HL-60/S4 (cell line): ENCODE measurements at regions not wholly inside any gene's neighbourhood (a gene's known extent, or its start where the extent isn't known, plus 50 kb on each side); places are given as distances from the start of the nearest gene placed in this dataset.
"Not testable (repeated sequence)": the region's sequence is repeated elsewhere in the genome, so short reads cannot be mapped to it uniquely, and the experiment has no call there.

ENCODE experiments used
- in situ Hi-C: fragments of 300-500 bp; cut with MboI; formaldehyde crosslinking; loops from 2 replicates; pipeline ENCODE4 v1.14.3; 2022; ENCODE audit warnings: low sequenced_read_pairs

GRCh38 chr20:22529150-22530019 lies 55.0 kb downstream of the FOXA2 start:
- in situ Hi-C loops, result no loop called here

GRCh38 chr20:22526512-22527012 lies 57.8 kb downstream of the FOXA2 start:
- in situ Hi-C loops, result no loop called here

GRCh38 chr20:22525821-22526220 lies 58.6 kb downstream of the FOXA2 start:
- in situ Hi-C loops, result no loop called here

- in situ Hi-C loops, result no loop called here
These were observed 59.1 kb downstream of the FOXA2 start for GRCh38 chr20:22525069-22525820.

GRCh38 chr20:22524393-22525015 lies 59.9 kb downstream of the FOXA2 start:
- in situ Hi-C loops, result no loop called here

GRCh38 chr20:22523499-22524392 lies 60.6 kb downstream of the FOXA2 start:
- in situ Hi-C loops, result no loop called here

GRCh38 chr20:22523128-22523498 lies 61.3 kb downstream of the FOXA2 start:
- in situ Hi-C loops, result no loop called here

GRCh38 chr20:22522701-22523100 lies 61.7 kb downstream of the FOXA2 start:
- in situ Hi-C loops, result no loop called here

GRCh38 chr20:22521940-22522339 lies 62.4 kb downstream of the FOXA2 start:
- in situ Hi-C loops, result not testable (repeated sequence)

- in situ Hi-C loops, result no loop called here
These were observed 64.0 kb downstream of the FOXA2 start for GRCh38 chr20:22520381-22520780.

- in situ Hi-C loops, result no loop called here
These were observed 69.1 kb downstream of the FOXA2 start for GRCh38 chr20:22515264-22515663.

GRCh38 chr20:22513574-22513973 lies 70.8 kb downstream of the FOXA2 start:
- in situ Hi-C loops, result no loop called here

GRCh38 chr20:22512911-22513489 lies 71.4 kb downstream of the FOXA2 start:
- in situ Hi-C loops, result no loop called here

GRCh38 chr20:22511943-22512910 lies 72.1 kb downstream of the FOXA2 start:
- in situ Hi-C loops, result no loop called here

GRCh38 chr20:22509843-22510147 lies 74.6 kb downstream of the FOXA2 start:
- in situ Hi-C loops, result no loop called here

- in situ Hi-C loops, result no loop called here
These were observed 75.1 kb downstream of the FOXA2 start for GRCh38 chr20:22509090-22509842.

- in situ Hi-C loops, result no loop called here
These were observed 75.9 kb downstream of the FOXA2 start for GRCh38 chr20:22508426-22508825.

- in situ Hi-C loops, result no loop called here
These were observed 77.0 kb downstream of the FOXA2 start for GRCh38 chr20:22507240-22507961.
